ENCODE measurements at regions not wholly inside any gene's neighbourhood (a gene's known extent, or its start where the extent isn't known, plus 50 kb on each side); places are given as distances from the start of the nearest gene placed in this dataset.

GRCh38 chr6:74346936-74347535, 651.0 kb downstream of the CD109 start:
- TF ChIP-seq CTCF (IDR thresholded peaks at IDR 0.05) (no peak), POLR2A (IDR thresholded peaks at IDR 0.05) (no peak), POLR2AphosphoS5 (IDR thresholded peaks at IDR 0.05) (no peak)

All from breast epithelium (tissue), 3 donors.